BJ (cell line): ENCODE measurements at regions not wholly inside any gene's neighbourhood (a gene's known extent, or its start where the extent isn't known, plus 50 kb on each side); places are given as distances from the start of the nearest gene placed in this dataset.

Experiments
- CTCF ChIA-PET: fragments of 350-600 bp; formaldehyde crosslinking; extraction: SDS; loops from one replicate; lab custom pipeline; 2021; ENCODE audit warnings: antibody characterized with exemption, inconsistent platforms; lab: Yijun Ruan, JAX
- POLR2A ChIA-PET: fragments of 300-600 bp; sonication (Branson Sonifier 250); formaldehyde crosslinking; extraction: SDS; loops from one replicate; lab custom pipeline; 2021; ENCODE audit warnings: antibody characterized with exemption; lab: Charles Lee
- DNase-seq: peaks from one replicate; pipeline ENCODE4 v3.0.0-alpha.2; 2011; ENCODE audit warnings: low read depth
- H3K27me3 ChIP-seq: 2 replicates; pipeline ENCODE4 v1.6.0; 2011; ENCODE audit warnings: low read length; ENCODE audit not compliant: control insufficient read depth, insufficient read depth
- H3K36me3 ChIP-seq: 2 replicates; pipeline ENCODE4 v1.5.1; 2011; ENCODE audit warnings: low read length; ENCODE audit not compliant: control insufficient read depth, insufficient read depth
- H3K4me3 ChIP-seq: 2 replicates; pipeline ENCODE4 v1.5.1; 2011; ENCODE audit warnings: low read depth, mild to moderate bottlenecking, control low read depth, low read length
- CTCF ChIP-seq: IDR thresholded peaks from 2 replicates; pipeline ENCODE4 v1.5.1; 2011; ENCODE audit warnings: low read depth, mild to moderate bottlenecking, control low read depth, inconsistent platforms, low read length, moderate library complexity; ENCODE audit not compliant: insufficient read depth

- Histone ChIP-seq H3K27me3 (no peaks in the 10 kb centered on the region), H3K36me3 (no peaks in the 10 kb centered on the region), H3K4me3 (no peak overlapping the region)
- CTCF ChIA-PET, result interaction anchor here (0.7 to 0.9 kb wide), 2 partner anchors 8 to 26 kb away, joined by 3 read pairs; no protein-coding TSS in a partner anchor
- DNase-seq, result no peak
- TF ChIP-seq CTCF, result no peak
- POLR2A ChIA-PET, result no interaction called here
Observed at GRCh38 chr14:101365329-101366158, 195.8 kb upstream of the DIO3 start.

- TF ChIP-seq CTCF, result no peak
- H3K4me3 ChIP-seq, result no peak overlapping the region
- CTCF ChIA-PET, result no interaction called here
- no peaks in the 10 kb centered on the region for H3K36me3 ChIP-seq
- no peaks in the 10 kb centered on the region for H3K27me3 ChIP-seq
- no peak for DNase-seq
- POLR2A ChIA-PET, result no interaction called here
Observed at GRCh38 chr14:101367421-101368261, 193.7 kb upstream of the DIO3 start.

- DNase-seq, result no peak
- ChIA-PET POLR2A (no interaction called here), CTCF (no interaction called here)
- Histone ChIP-seq H3K27me3 (no peaks in the 10 kb centered on the region), H3K36me3 (no peaks in the 10 kb centered on the region), H3K4me3 (no peak overlapping the region)
- TF ChIP-seq CTCF, result no peak
Observed at GRCh38 chr14:101368629-101369028, 192.7 kb upstream of the DIO3 start.

GRCh38 chr14:101369194-101369915, 191.9 kb upstream of the DIO3 start:
- POLR2A ChIA-PET, result no interaction called here
- no peak overlapping the region for H3K4me3 ChIP-seq
- CTCF ChIA-PET, result no interaction called here
- TF ChIP-seq CTCF, result no peak
- no peaks in the 10 kb centered on the region for H3K27me3 ChIP-seq
- H3K36me3 ChIP-seq, result no peaks in the 10 kb centered on the region
- no peak for DNase-seq
